ENCODE measurements at regions not wholly inside any gene's neighbourhood (a gene's known extent, or its start where the extent isn't known, plus 50 kb on each side); places are given as distances from the start of the nearest gene placed in this dataset.

- no peak for DNase-seq (ENCODE audit: low read depth, low spot score)
- in situ Hi-C loops (cut with HindIII; ENCODE audit: low sequenced_read_pairs) = no loop called here
- no peak for TF ChIP-seq CTCF (IDR thresholded peaks at IDR 0.05; ENCODE audit: low read depth, low read length)
- no peak overlapping the region for H3K4me3 ChIP-seq (ENCODE audit: low read depth, low read length)
These were observed 242.9 kb downstream of the CDH11 start for GRCh38 chr16:64878940-64879339.

- DNase-seq (ENCODE audit: low read depth, low spot score) = peak; percentile 22
- in situ Hi-C loops (cut with HindIII; ENCODE audit: low sequenced_read_pairs) = no loop called here
- no peak overlapping the region for H3K4me3 ChIP-seq (ENCODE audit: low read depth, low read length)
- no peak for TF ChIP-seq CTCF (IDR thresholded peaks at IDR 0.05; ENCODE audit: low read depth, low read length)
These were observed 249.8 kb downstream of the CDH11 start for GRCh38 chr16:64872101-64872500.

GRCh38 chr16:64870859-64871258, 251.0 kb downstream of the CDH11 start:
- in situ Hi-C loops (cut with HindIII; ENCODE audit: low sequenced_read_pairs) = no loop called here
- DNase-seq (ENCODE audit: low read depth, low spot score) = no peak
- no peak for TF ChIP-seq CTCF (IDR thresholded peaks at IDR 0.05; ENCODE audit: low read depth, low read length)
- no peak overlapping the region for H3K4me3 ChIP-seq (ENCODE audit: low read depth, low read length)

- in situ Hi-C loops (cut with HindIII; ENCODE audit: low sequenced_read_pairs) = no loop called here
- no peak for TF ChIP-seq CTCF (IDR thresholded peaks at IDR 0.05; ENCODE audit: low read depth, low read length)
These were observed 252.1 kb downstream of the CDH11 start for GRCh38 chr16:64869781-64870180.

GRCh38 chr16:64866021-64866420, 255.8 kb downstream of the CDH11 start:
- no peak overlapping the region for H3K4me3 ChIP-seq (ENCODE audit: low read depth, low read length)
- TF ChIP-seq CTCF (IDR thresholded peaks at IDR 0.05; ENCODE audit: low read depth, low read length) = no peak
- in situ Hi-C loops (cut with HindIII; ENCODE audit: low sequenced_read_pairs) = no loop called here
- DNase-seq (ENCODE audit: low read depth, low spot score) = peak; percentile 59

More at GRCh38 chr16:64869781-64870180, 252.1 kb downstream of the CDH11 start:
- DNase-seq (ENCODE audit: low read depth, low spot score) = no peak
- no peak overlapping the region for H3K4me3 ChIP-seq (ENCODE audit: low read depth, low read length)

- in situ Hi-C loops (cut with HindIII; ENCODE audit: low sequenced_read_pairs) = no loop called here
- peak; percentile 48 for DNase-seq (ENCODE audit: low read depth, low spot score)
- TF ChIP-seq CTCF (IDR thresholded peaks at IDR 0.05; ENCODE audit: low read depth, low read length) = no peak
- no peak overlapping the region for H3K4me3 ChIP-seq (ENCODE audit: low read depth, low read length)
These were observed 256.7 kb downstream of the CDH11 start for GRCh38 chr16:64865069-64865696.
